NB4 (cell line): ENCODE measurements at regions not wholly inside any gene's neighbourhood (a gene's known extent, or its start where the extent isn't known, plus 50 kb on each side); places are given as distances from the start of the nearest gene placed in this dataset.

Source experiments
- POLR2A ChIP-seq: IDR thresholded peaks from 2 replicates; pipeline ENCODE4 v1.6.1; 2011; ENCODE audit warnings: mild to moderate bottlenecking; ENCODE audit not compliant: insufficient read length; ENCODE audit errors: extremely low read depth
- TF ChIP-seq, protein P1 (sequence below): IDR thresholded peaks from one replicate; pipeline ENCODE4 v1.5.1; 2012; ENCODE audit warnings: low read depth, low read length

DNA sequence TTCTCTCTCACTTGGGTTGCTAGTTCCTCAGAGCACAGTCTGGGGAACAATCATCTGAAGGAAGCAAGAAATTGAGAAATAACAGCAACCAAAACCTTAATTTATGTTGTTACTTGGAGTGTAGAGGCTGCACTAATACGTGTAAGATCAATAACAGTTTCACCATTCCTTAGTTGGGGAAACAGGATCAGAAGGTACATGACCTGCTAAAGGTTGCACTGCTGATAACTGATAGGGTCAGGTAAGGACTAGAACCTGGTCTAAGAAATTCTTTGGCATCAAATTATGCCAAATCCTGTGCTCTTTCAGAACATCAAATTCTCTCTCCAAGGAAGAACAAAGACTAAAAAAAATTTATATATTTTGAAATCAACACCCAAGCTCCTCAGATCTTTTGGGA is 278.6 kb upstream of the C9orf72 start:
- TF ChIP-seq POLR2A, result no peak
- TF ChIP-seq, protein P1, sequence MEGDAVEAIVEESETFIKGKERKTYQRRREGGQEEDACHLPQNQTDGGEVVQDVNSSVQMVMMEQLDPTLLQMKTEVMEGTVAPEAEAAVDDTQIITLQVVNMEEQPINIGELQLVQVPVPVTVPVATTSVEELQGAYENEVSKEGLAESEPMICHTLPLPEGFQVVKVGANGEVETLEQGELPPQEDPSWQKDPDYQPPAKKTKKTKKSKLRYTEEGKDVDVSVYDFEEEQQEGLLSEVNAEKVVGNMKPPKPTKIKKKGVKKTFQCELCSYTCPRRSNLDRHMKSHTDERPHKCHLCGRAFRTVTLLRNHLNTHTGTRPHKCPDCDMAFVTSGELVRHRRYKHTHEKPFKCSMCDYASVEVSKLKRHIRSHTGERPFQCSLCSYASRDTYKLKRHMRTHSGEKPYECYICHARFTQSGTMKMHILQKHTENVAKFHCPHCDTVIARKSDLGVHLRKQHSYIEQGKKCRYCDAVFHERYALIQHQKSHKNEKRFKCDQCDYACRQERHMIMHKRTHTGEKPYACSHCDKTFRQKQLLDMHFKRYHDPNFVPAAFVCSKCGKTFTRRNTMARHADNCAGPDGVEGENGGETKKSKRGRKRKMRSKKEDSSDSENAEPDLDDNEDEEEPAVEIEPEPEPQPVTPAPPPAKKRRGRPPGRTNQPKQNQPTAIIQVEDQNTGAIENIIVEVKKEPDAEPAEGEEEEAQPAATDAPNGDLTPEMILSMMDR, result no peak
